Left lung (tissue), 4 donors: ENCODE measurements at regions not wholly inside any gene's neighbourhood (a gene's known extent, or its start where the extent isn't known, plus 50 kb on each side); places are given as distances from the start of the nearest gene placed in this dataset.

Source experiments
- ATAC-seq: fragments of 200-7000 bp; cut with Tn5 transposase; one replicate; pipeline ENCODE4 v1.9.1; 2020; ENCODE audit warnings: moderate library complexity
- DNase-seq, 4 donors: peaks; one replicate each; pipeline ENCODE4 v3.0.0-alpha.2; 2013 to 2020
- H3K27ac ChIP-seq, 2 donors: fragments of 200-600 bp; sonication (generic) in 1 of 2; one replicate each; pipeline versions ENCODE4 v1.5.0 to v1.8.0; 2020 to 2021
- H3K27me3 ChIP-seq, 2 donors: fragments of 200-600 bp; sonication (generic) in 1 of 2; one replicate each; pipeline versions ENCODE4 v1.5.0 to v1.8.0; 2020 to 2021
- H3K36me3 ChIP-seq, 2 donors: fragments of 200-600 bp; sonication (generic) in 1 of 2; one replicate each; pipeline versions ENCODE4 v1.5.0 to v1.8.0; 2020 to 2021
- H3K4me1 ChIP-seq, 2 donors: fragments of 200-600 bp; one replicate each; pipeline ENCODE4 v1.8.0; 2021
- H3K4me3 ChIP-seq, 2 donors: fragments of 200-600 bp; sonication (generic) in 1 of 2; one replicate each; pipeline versions ENCODE4 v1.5.0 to v1.8.0; 2020 to 2021; ENCODE audit warnings: mild to moderate bottlenecking in 1 of 2
- H3K9me3 ChIP-seq, 2 donors: fragments of 200-600 bp; sonication (generic) in 1 of 2; one replicate each; pipeline versions ENCODE4 v1.5.0 to v1.8.0; 2020 to 2021
- intact Hi-C, 2 donors: fragments of 100-400 bp; cut with DNase I; formaldehyde crosslinking; loops; one replicate each; pipeline versions ENCODE4 v1.11.2 to v1.14.2; 2022
- TF ChIP-seq, protein P1 (sequence below), 2 donors: fragments of 200-600 bp; sonication (generic) in 1 of 2; IDR thresholded peaks; one replicate each; pipeline versions ENCODE4 v1.5.0 to v1.8.0; 2021; ENCODE audit warnings: antibody characterized with exemption in 2 of 2
- donor health status: DM: no; HTN: yes; CAD: no.
- donor health status: DM: no; HTN: no; CAD: no.

DNA sequence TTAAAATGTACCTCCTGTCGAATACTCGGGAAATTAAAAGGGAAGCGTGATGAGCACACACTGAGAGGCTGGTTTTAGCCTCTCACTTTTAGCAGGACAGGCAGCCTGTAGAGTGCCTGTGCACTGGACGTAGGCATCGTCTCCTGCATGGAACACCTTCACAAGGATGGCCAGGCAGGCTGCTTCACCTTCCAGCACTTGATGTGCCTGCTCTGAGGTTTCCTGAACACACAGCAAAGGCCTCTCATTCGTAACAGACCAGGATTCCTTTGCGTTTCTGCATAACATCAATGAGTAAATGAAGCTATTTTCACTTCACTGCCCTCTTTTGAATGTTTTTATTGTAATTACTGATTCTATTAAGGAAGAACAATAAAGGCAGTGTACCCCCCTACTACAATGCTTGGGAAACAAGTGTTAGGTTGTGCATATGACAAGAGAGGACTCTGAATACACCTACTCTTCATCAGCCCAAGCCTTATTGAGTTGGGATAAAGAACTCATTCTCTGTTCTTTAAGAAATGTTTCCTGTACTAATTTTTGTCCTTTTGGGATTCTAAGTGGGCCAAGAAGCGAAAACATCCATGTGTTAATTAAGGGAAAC is 1077.6 kb upstream of the FOXG1 start:
- H3K4me3 ChIP-seq = no peak overlapping the region
- no peaks in the 10 kb centered on the region for H3K36me3 ChIP-seq
- H3K27me3 ChIP-seq = no peaks in the 10 kb centered on the region
- TF ChIP-seq, protein P1, sequence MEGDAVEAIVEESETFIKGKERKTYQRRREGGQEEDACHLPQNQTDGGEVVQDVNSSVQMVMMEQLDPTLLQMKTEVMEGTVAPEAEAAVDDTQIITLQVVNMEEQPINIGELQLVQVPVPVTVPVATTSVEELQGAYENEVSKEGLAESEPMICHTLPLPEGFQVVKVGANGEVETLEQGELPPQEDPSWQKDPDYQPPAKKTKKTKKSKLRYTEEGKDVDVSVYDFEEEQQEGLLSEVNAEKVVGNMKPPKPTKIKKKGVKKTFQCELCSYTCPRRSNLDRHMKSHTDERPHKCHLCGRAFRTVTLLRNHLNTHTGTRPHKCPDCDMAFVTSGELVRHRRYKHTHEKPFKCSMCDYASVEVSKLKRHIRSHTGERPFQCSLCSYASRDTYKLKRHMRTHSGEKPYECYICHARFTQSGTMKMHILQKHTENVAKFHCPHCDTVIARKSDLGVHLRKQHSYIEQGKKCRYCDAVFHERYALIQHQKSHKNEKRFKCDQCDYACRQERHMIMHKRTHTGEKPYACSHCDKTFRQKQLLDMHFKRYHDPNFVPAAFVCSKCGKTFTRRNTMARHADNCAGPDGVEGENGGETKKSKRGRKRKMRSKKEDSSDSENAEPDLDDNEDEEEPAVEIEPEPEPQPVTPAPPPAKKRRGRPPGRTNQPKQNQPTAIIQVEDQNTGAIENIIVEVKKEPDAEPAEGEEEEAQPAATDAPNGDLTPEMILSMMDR (IDR thresholded peaks at IDR 0.05) = no peak
- H3K4me1 ChIP-seq = no peaks in the 10 kb centered on the region
- ATAC-seq = no peak
- DNase-seq = no peak
- no peak overlapping the region for H3K27ac ChIP-seq
- intact Hi-C loops = no loop called here
- no peaks in the 10 kb centered on the region for H3K9me3 ChIP-seq

- Histone ChIP-seq H3K27me3 (no peaks in the 10 kb centered on the region), H3K36me3 (no peaks in the 10 kb centered on the region), H3K4me1 (no peaks in the 10 kb centered on the region), H3K4me3 (no peak overlapping the region), H3K9me3 (peaks cover 0 to 49% of the 10 kb centered on the region in 2 donors), H3K27ac (no peak overlapping the region)
- TF ChIP-seq, protein P1 (IDR thresholded peaks at IDR 0.05) = no peak
- DNase-seq = no peak
- ATAC-seq = no peak
- intact Hi-C loops = no loop called here
Observed at GRCh38 chr14:27712364-27712763, 1054.2 kb upstream of the FOXG1 start.

DNA sequence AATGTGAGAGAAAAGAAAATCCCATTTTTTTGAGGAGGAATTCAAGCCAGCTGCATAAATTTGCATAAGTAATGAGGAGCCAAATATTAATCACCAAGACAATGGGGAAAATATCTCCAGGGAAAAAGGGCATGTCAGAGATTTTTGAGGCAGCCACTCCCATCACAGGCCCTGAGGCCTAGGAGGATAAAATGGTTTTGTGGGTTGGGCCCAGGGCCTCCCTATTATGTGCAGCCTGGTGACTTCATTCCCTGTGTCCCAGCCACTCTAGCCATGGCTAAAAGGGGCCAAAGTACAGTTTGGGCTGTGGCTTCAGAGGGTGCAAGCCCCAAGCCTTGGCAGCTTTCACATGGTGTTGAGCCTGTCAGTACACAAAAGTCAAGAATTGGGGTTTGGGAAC is 1051.0 kb upstream of the FOXG1 start:
- Histone ChIP-seq H3K36me3 (no peaks in the 10 kb centered on the region), H3K4me1 (no peaks in the 10 kb centered on the region), H3K4me3 (no peak overlapping the region), H3K27ac (no peak overlapping the region), H3K9me3 (peaks cover 0 to 39% of the 10 kb centered on the region in 2 donors), H3K27me3 (no peaks in the 10 kb centered on the region)
- ATAC-seq (no peak), DNase-seq (no peak)
- intact Hi-C loops = no loop called here
- TF ChIP-seq, protein P1 (IDR thresholded peaks at IDR 0.05) = no peak

GRCh38 chr14:27721760-27722159 is 1044.8 kb upstream of the FOXG1 start:
- ATAC-seq (no peak), DNase-seq (no peak)
- Histone ChIP-seq H3K27me3 (no peaks in the 10 kb centered on the region), H3K4me3 (no peak overlapping the region), H3K4me1 (no peaks in the 10 kb centered on the region), H3K36me3 (no peaks in the 10 kb centered on the region), H3K27ac (no peak overlapping the region), H3K9me3 (peaks cover 0 to 11% of the 10 kb centered on the region in 2 donors)
- intact Hi-C loops = no loop called here
- TF ChIP-seq, protein P1 (IDR thresholded peaks at IDR 0.05) = no peak

GRCh38 chr14:27725482-27725881 is 1041.1 kb upstream of the FOXG1 start:
- H3K4me3 ChIP-seq = no peak overlapping the region
- TF ChIP-seq, protein P1 (IDR thresholded peaks at IDR 0.05) = no peak
- intact Hi-C loops = no loop called here

More at GRCh38 chr14:27725482-27725881, 1041.1 kb upstream of the FOXG1 start:
- no peaks in the 10 kb centered on the region for H3K27me3 ChIP-seq
- H3K4me1 ChIP-seq = no peaks in the 10 kb centered on the region
- DNase-seq (no peak), ATAC-seq (no peak)
- H3K9me3 ChIP-seq = no peaks in the 10 kb centered on the region
- H3K27ac ChIP-seq = no peak overlapping the region
- H3K36me3 ChIP-seq = no peaks in the 10 kb centered on the region
